ENCODE measurements at regions not wholly inside any gene's neighbourhood (a gene's known extent, or its start where the extent isn't known, plus 50 kb on each side); places are given as distances from the start of the nearest gene placed in this dataset.

GRCh38 chr4:176409627-176410026 is 89.9 kb downstream of the SPCS3 start:
- TF ChIP-seq CTCF (IDR thresholded peaks at IDR 0.05) (no peak), POLR2A (IDR thresholded peaks at IDR 0.05) (no peak)

All from thyroid gland (tissue), 4 donors.